Prostate gland (tissue), 2 donors: ENCODE measurements at regions not wholly inside any gene's neighbourhood (a gene's known extent, or its start where the extent isn't known, plus 50 kb on each side); places are given as distances from the start of the nearest gene placed in this dataset.

Experiments used
- POLR2A ChIP-seq: fragments of 450-650 bp; IDR thresholded peaks from one replicate; pipeline ENCODE4 v1.6.1; 2016; ENCODE audit warnings: antibody characterized with exemption, mild to moderate bottlenecking
- POLR2AphosphoS5 ChIP-seq: sonication (generic); formaldehyde crosslinking; IDR thresholded peaks from one replicate; pipeline ENCODE4 v1.6.1; 2017; ENCODE audit warnings: antibody characterized with exemption
- TF ChIP-seq, protein P1 (sequence below), 4 experiments: fragments of 200-600 bp in 2 of 4; fragments of 450-650 bp in 2 of 4; sonication (generic) in 2 of 4; IDR thresholded peaks; 1 replicate in 3 of 4; 2 replicates in 1 of 4; pipeline ENCODE4 v1.5.1; 2016 to 2019; ENCODE audit warnings: antibody characterized with exemption in 4 of 4, mild to moderate bottlenecking in 2 of 4, moderate library complexity in 2 of 4

DNA sequence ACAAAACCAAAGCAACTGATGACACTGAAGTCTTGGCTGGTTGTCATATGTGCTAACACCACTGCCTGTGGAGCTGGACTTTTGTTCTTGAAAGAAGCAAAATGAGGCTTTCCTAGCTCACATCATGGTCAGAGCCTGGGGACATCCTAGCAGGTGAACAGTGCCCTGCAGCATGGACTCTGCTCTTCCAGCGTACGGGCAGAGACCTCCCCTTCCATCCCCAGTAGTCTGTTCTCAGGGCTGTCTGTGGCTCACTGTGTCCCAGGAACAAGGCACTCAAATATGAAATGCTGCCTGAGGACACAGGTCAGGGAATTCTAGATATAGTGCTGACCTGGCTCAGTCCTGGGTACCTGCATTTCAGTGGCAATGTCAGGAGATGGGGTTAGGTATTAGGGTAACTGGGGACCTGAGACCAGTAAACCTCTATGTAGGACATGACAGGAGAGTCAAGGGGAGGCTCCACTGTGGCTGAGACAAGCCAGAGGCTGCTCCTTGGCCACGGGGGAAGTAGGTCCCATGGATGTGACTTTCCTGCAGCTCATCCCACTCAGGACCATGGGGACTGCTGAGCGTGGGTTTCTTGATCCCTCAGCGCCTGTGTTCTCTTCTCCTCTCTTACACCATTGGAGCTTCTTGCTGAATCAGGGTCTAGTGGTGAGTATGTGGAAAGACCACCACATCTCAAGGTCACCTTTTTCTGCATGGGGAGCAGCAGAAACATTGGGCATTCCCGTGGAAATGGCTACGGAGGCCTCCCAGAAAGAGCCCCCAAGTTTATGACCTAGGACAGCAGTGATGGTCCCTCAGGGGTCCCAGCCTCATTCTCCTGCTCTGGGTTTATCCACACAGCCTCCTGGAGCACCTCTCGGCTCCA is 80.1 kb downstream of the ZNF280B start:
- no peak for TF ChIP-seq POLR2A
- TF ChIP-seq, protein P1, sequence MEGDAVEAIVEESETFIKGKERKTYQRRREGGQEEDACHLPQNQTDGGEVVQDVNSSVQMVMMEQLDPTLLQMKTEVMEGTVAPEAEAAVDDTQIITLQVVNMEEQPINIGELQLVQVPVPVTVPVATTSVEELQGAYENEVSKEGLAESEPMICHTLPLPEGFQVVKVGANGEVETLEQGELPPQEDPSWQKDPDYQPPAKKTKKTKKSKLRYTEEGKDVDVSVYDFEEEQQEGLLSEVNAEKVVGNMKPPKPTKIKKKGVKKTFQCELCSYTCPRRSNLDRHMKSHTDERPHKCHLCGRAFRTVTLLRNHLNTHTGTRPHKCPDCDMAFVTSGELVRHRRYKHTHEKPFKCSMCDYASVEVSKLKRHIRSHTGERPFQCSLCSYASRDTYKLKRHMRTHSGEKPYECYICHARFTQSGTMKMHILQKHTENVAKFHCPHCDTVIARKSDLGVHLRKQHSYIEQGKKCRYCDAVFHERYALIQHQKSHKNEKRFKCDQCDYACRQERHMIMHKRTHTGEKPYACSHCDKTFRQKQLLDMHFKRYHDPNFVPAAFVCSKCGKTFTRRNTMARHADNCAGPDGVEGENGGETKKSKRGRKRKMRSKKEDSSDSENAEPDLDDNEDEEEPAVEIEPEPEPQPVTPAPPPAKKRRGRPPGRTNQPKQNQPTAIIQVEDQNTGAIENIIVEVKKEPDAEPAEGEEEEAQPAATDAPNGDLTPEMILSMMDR (IDR thresholded peaks at IDR 0.05) = no peak
- no peak for TF ChIP-seq POLR2AphosphoS5
